Keratinocyte (primary cell): ENCODE measurements at regions not wholly inside any gene's neighbourhood (a gene's known extent, or its start where the extent isn't known, plus 50 kb on each side); places are given as distances from the start of the nearest gene placed in this dataset.

Experiments
- EZH2 ChIP-seq: IDR thresholded peaks from one replicate; pipeline ENCODE4 v1.6.1; 2012; ENCODE audit warnings: inconsistent platforms, mild to moderate bottlenecking, low read length, moderate library complexity
- TF ChIP-seq, protein P1 (sequence below), 3 experiments: IDR thresholded peaks in 1 of 3; conservative IDR thresholded peaks in 1 of 3; optimal IDR thresholded peaks in 1 of 3; 2 replicates in 2 of 3; 3 replicates in 1 of 3; pipeline versions ENCODE3 to v1.5.1; 2011; ENCODE audit warnings: low read length in 3 of 3, mild to moderate bottlenecking in 3 of 3, moderate library complexity in 2 of 3, control low read depth in 1 of 3, inconsistent platforms in 1 of 3; ENCODE audit not compliant: insufficient read depth in 2 of 3; ENCODE audit errors: extremely low read depth in 1 of 3

DNA sequence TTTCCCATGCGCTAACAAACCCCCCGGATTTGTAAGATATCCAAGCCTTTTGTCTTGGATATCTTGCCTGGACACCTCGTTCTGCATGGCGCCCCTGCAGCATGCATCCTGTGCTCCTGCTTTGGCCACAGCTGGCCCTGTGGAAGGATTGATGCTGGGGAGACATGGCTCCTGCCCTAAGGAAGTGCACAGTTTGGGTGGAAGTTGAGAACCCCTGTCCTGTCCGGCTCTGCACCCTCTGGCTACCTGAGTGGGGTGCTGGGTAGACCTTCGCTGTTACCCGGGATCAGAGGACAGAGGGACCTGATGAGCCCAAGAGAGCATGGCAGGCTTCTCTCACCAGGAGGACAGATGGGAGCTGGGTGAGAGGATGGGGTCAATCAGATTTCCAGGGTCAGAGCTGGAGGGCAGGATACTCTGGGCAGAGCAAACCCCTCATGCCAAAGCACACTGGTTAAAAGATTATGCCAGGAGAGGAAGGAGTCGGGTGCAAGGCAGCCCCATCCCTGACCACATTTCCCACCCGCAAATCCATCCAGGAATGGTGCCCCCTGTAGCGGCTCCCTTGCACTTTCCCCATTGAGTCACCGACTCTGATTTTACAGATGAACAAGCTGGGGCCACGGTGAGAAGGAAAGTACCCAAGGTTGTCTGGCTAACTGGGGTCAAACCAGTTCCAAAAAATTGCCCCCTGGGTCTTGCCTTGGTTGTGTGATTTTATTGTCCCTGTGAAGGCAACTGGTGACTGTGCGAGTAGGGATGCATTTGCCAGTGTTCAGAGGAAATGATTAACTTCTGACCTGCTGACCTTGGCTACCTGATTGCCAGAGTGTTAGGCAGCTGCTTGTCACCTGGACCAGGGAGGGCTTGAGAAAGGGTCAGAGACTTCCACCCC is 290.1 kb upstream of the ZMIZ1 start:
- TF ChIP-seq, protein P1, sequence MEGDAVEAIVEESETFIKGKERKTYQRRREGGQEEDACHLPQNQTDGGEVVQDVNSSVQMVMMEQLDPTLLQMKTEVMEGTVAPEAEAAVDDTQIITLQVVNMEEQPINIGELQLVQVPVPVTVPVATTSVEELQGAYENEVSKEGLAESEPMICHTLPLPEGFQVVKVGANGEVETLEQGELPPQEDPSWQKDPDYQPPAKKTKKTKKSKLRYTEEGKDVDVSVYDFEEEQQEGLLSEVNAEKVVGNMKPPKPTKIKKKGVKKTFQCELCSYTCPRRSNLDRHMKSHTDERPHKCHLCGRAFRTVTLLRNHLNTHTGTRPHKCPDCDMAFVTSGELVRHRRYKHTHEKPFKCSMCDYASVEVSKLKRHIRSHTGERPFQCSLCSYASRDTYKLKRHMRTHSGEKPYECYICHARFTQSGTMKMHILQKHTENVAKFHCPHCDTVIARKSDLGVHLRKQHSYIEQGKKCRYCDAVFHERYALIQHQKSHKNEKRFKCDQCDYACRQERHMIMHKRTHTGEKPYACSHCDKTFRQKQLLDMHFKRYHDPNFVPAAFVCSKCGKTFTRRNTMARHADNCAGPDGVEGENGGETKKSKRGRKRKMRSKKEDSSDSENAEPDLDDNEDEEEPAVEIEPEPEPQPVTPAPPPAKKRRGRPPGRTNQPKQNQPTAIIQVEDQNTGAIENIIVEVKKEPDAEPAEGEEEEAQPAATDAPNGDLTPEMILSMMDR (optimal IDR thresholded peaks at IDR 0.05 in 1 of 3, IDR thresholded peaks at IDR 0.05 in 1 of 3, conservative IDR thresholded peaks at IDR 0.05 in 1 of 3; ENCODE audit: extremely low read depth in 1 of 3, insufficient read depth in 2 of 3, low read length in 3 of 3), result no peak
- no peak for TF ChIP-seq EZH2
